ENCODE measurements at regions not wholly inside any gene's neighbourhood (a gene's known extent, or its start where the extent isn't known, plus 50 kb on each side); places are given as distances from the start of the nearest gene placed in this dataset.

- no peak for DNase-seq (ENCODE audit: low read depth)
These were observed 232.9 kb upstream of the ID2 start for GRCh38 chr2:8448824-8449556.

- no peak for DNase-seq (ENCODE audit: low read depth)
These were observed 230.6 kb upstream of the ID2 start for GRCh38 chr2:8451273-8451672.

GRCh38 chr2:8452296-8452695 lies 229.6 kb upstream of the ID2 start:
- DNase-seq (ENCODE audit: low read depth) = no peak

- no peak for DNase-seq (ENCODE audit: low read depth)
These were observed 228.6 kb upstream of the ID2 start for GRCh38 chr2:8452979-8453903.

GRCh38 chr2:8453904-8454302 lies 228.0 kb upstream of the ID2 start:
- DNase-seq (ENCODE audit: low read depth) = peak; percentile 18

GRCh38 chr2:8454797-8455196 lies 227.1 kb upstream of the ID2 start:
- DNase-seq (ENCODE audit: low read depth) = no peak

- no peak for DNase-seq (ENCODE audit: low read depth)
These were observed 226.4 kb upstream of the ID2 start for GRCh38 chr2:8455236-8456150.

GRCh38 chr2:8456151-8457091 lies 225.4 kb upstream of the ID2 start:
- DNase-seq (ENCODE audit: low read depth) = no peak

GRCh38 chr2:8457092-8457481 lies 224.8 kb upstream of the ID2 start:
- DNase-seq (ENCODE audit: low read depth) = no peak

- no peak for DNase-seq (ENCODE audit: low read depth)
These were observed 224.0 kb upstream of the ID2 start for GRCh38 chr2:8457699-8458502.

GRCh38 chr2:8458503-8459459 lies 223.1 kb upstream of the ID2 start:
- DNase-seq (ENCODE audit: low read depth) = no peak

GRCh38 chr2:8459474-8459873 lies 222.4 kb upstream of the ID2 start:
- no peak for DNase-seq (ENCODE audit: low read depth)

GRCh38 chr2:8461341-8461740 lies 220.5 kb upstream of the ID2 start:
- no peak for DNase-seq (ENCODE audit: low read depth)

GRCh38 chr2:8462280-8462679 lies 219.6 kb upstream of the ID2 start:
- no peak for DNase-seq (ENCODE audit: low read depth)

- DNase-seq (ENCODE audit: low read depth) = no peak
These were observed 218.8 kb upstream of the ID2 start for GRCh38 chr2:8462899-8463648.

- no peak for DNase-seq (ENCODE audit: low read depth)
These were observed 216.3 kb upstream of the ID2 start for GRCh38 chr2:8465560-8465959.

- DNase-seq (ENCODE audit: low read depth) = peak; percentile 86
These were observed 212.0 kb upstream of the ID2 start for GRCh38 chr2:8469709-8470493.

All from RPMI7951 (cell line).